ENCODE measurements at regions not wholly inside any gene's neighbourhood (a gene's known extent, or its start where the extent isn't known, plus 50 kb on each side); places are given as distances from the start of the nearest gene placed in this dataset.

GRCh38 chr2:58762176-58762781, 521.2 kb upstream of the FANCL start:
- TF ChIP-seq POLR2AphosphoS5 (IDR thresholded peaks at IDR 0.05; ENCODE audit: low read depth) (no peak), CTCF (IDR thresholded peaks at IDR 0.05; ENCODE audit: insufficient read depth, low read length) (peak; percentile 57), GABPA (IDR thresholded peaks at IDR 0.05; ENCODE audit: low read depth) (no peak), REST (IDR thresholded peaks at IDR 0.05; ENCODE audit: insufficient replicate concordance, low read depth) (no peak)

Measured in HL-60 (cell line).